Prostate gland (tissue), 2 donors: ENCODE measurements at regions not wholly inside any gene's neighbourhood (a gene's known extent, or its start where the extent isn't known, plus 50 kb on each side); places are given as distances from the start of the nearest gene placed in this dataset.

Experiments
- DNase-seq: peaks from one replicate; pipeline ENCODE4 v3.0.0-alpha.2; 2019; ENCODE audit warnings: low spot score
- H3K27ac ChIP-seq, 2 donors: fragments of 200-600 bp; sonication (generic); 2 replicates each; pipeline ENCODE4 v1.5.1; 2017 to 2019
- H3K27me3 ChIP-seq: fragments of 200-600 bp; sonication (generic); replicated peaks from 2 replicates; pipeline ENCODE4 v1.5.1; 2019; ENCODE audit not compliant: insufficient read depth
- H3K36me3 ChIP-seq, 2 donors: fragments of 200-600 bp; sonication (generic); 1 replicate in 1 of 2; 2 replicates in 1 of 2; pipeline versions ENCODE4 v1.5.1 to v1.8.1; 2017 to 2019
- H3K4me1 ChIP-seq: fragments of 200-600 bp; sonication (generic); replicated peaks from 2 replicates; pipeline ENCODE4 v1.5.1; 2019
- H3K4me3 ChIP-seq, 2 donors: fragments of 200-600 bp; sonication (generic); 2 replicates each; pipeline ENCODE4 v1.5.1; 2017 to 2019
- H3K9me3 ChIP-seq: fragments of 200-600 bp; sonication (generic); 2 replicates; pipeline ENCODE4 v1.5.1; 2017
- POLR2A ChIP-seq: fragments of 450-650 bp; IDR thresholded peaks from one replicate; pipeline ENCODE4 v1.6.1; 2016; ENCODE audit warnings: antibody characterized with exemption, mild to moderate bottlenecking
- POLR2AphosphoS5 ChIP-seq: sonication (generic); formaldehyde crosslinking; IDR thresholded peaks from one replicate; pipeline ENCODE4 v1.6.1; 2017; ENCODE audit warnings: antibody characterized with exemption
- WGBS: methylation state at CpG from one replicate; pipeline ENCODE4 v1.1.5; 2018; 5-methylcytosine and 5-hydroxymethylcytosine counted together
- intact Hi-C: fragments of 100-400 bp; cut with DNase I; formaldehyde crosslinking; loops from one replicate; pipeline ENCODE4 v1.14.2; 2022
- TF ChIP-seq, protein P1 (sequence below), 4 experiments: fragments of 200-600 bp in 2 of 4; fragments of 450-650 bp in 2 of 4; sonication (generic) in 2 of 4; IDR thresholded peaks; 1 replicate in 3 of 4; 2 replicates in 1 of 4; pipeline ENCODE4 v1.5.1; 2016 to 2019; ENCODE audit warnings: antibody characterized with exemption in 4 of 4, mild to moderate bottlenecking in 2 of 4, moderate library complexity in 2 of 4

GRCh38 chr7:85644272-85644671 lies 457.4 kb upstream of the SEMA3D start:
- H3K9me3 ChIP-seq, result no peaks in the 10 kb centered on the region
- no peaks in the 10 kb centered on the region for H3K27me3 ChIP-seq
- no peaks in the 10 kb centered on the region for H3K36me3 ChIP-seq
- no peaks in the 10 kb centered on the region for H3K4me1 ChIP-seq
- H3K4me3 ChIP-seq, result no peak overlapping the region
- intact Hi-C loops, result no loop called here
- no peak for DNase-seq
- no peak overlapping the region for H3K27ac ChIP-seq
- 91% methylated on average over 2 of the region's 2 CpGs for WGBS
- TF ChIP-seq, protein P1, sequence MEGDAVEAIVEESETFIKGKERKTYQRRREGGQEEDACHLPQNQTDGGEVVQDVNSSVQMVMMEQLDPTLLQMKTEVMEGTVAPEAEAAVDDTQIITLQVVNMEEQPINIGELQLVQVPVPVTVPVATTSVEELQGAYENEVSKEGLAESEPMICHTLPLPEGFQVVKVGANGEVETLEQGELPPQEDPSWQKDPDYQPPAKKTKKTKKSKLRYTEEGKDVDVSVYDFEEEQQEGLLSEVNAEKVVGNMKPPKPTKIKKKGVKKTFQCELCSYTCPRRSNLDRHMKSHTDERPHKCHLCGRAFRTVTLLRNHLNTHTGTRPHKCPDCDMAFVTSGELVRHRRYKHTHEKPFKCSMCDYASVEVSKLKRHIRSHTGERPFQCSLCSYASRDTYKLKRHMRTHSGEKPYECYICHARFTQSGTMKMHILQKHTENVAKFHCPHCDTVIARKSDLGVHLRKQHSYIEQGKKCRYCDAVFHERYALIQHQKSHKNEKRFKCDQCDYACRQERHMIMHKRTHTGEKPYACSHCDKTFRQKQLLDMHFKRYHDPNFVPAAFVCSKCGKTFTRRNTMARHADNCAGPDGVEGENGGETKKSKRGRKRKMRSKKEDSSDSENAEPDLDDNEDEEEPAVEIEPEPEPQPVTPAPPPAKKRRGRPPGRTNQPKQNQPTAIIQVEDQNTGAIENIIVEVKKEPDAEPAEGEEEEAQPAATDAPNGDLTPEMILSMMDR (IDR thresholded peaks at IDR 0.05), result no peak
- TF ChIP-seq POLR2AphosphoS5 (no peak), POLR2A (no peak)

- WGBS, result 76% methylated on average over 3 of the region's 3 CpGs
- H3K27me3 ChIP-seq, result no peaks in the 10 kb centered on the region
- no peaks in the 10 kb centered on the region for H3K36me3 ChIP-seq
- no peak for DNase-seq
- TF ChIP-seq POLR2AphosphoS5 (no peak), POLR2A (no peak)
- TF ChIP-seq, protein P1 (IDR thresholded peaks at IDR 0.05), result no peak
- no peak overlapping the region for H3K27ac ChIP-seq
- H3K9me3 ChIP-seq, result no peaks in the 10 kb centered on the region
- intact Hi-C loops, result no loop called here
- no peak overlapping the region for H3K4me3 ChIP-seq
- no peaks in the 10 kb centered on the region for H3K4me1 ChIP-seq
These were observed 454.5 kb upstream of the SEMA3D start for GRCh38 chr7:85641331-85641730.

GRCh38 chr7:85638394-85638793 lies 451.5 kb upstream of the SEMA3D start:
- no peaks in the 10 kb centered on the region for H3K27me3 ChIP-seq
- no peak overlapping the region for H3K27ac ChIP-seq
- 73% methylated on average over 1 of the region's 1 CpG for WGBS
- no peaks in the 10 kb centered on the region for H3K4me1 ChIP-seq
- H3K4me3 ChIP-seq, result no peak overlapping the region
- no peak for DNase-seq
- intact Hi-C loops, result no loop called here
- no peak for TF ChIP-seq POLR2AphosphoS5
- TF ChIP-seq, protein P1 (IDR thresholded peaks at IDR 0.05), result no peak
- no peak for TF ChIP-seq POLR2A
- H3K9me3 ChIP-seq, result no peaks in the 10 kb centered on the region
- no peaks in the 10 kb centered on the region for H3K36me3 ChIP-seq

DNA sequence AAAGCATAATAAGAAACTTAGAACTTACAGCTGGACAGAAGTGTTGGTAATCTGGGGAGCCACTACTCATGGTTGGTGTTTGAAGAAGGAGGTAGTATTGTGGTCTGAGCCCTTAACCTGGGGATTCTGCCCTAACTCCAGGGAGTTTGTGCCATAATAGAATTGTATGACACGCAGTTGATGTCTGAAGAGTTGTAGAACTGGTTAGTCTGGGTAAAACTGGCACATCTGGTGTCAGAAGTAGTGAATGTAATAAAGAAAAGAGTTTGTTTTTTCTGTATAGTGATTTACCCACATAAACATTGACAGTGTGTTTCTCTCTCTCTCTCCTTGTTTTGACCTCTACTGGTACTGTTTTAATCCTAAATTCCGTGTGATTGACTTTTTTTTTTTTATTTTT lies 448.1 kb upstream of the SEMA3D start:
- Histone ChIP-seq H3K36me3 (no peaks in the 10 kb centered on the region), H3K27me3 (no peaks in the 10 kb centered on the region), H3K9me3 (no peaks in the 10 kb centered on the region), H3K27ac (no peak overlapping the region), H3K4me3 (no peak overlapping the region), H3K4me1 (no peaks in the 10 kb centered on the region)
- intact Hi-C loops, result no loop called here
- TF ChIP-seq, protein P1 (IDR thresholded peaks at IDR 0.05), result no peak
- TF ChIP-seq POLR2AphosphoS5, result no peak
- DNase-seq, result no peak
- 60% methylated on average over 2 of the region's 2 CpGs for WGBS

GRCh38 chr7:85630904-85631600 lies 444.2 kb upstream of the SEMA3D start:
- Histone ChIP-seq H3K27ac (no peak overlapping the region), H3K4me3 (no peak overlapping the region), H3K36me3 (no peaks in the 10 kb centered on the region), H3K27me3 (no peaks in the 10 kb centered on the region), H3K4me1 (no peaks in the 10 kb centered on the region), H3K9me3 (no peaks in the 10 kb centered on the region)
- intact Hi-C loops, result no loop called here
- no peak for TF ChIP-seq POLR2AphosphoS5
- no peak for TF ChIP-seq POLR2A
- TF ChIP-seq, protein P1 (IDR thresholded peaks at IDR 0.05), result no peak
- no peak for DNase-seq
- WGBS, result 81% methylated on average over 1 of the region's 1 CpG
